C1 segment of cervical spinal cord (tissue), 14 donors: ENCODE measurements at regions not wholly inside any gene's neighbourhood (a gene's known extent, or its start where the extent isn't known, plus 50 kb on each side); places are given as distances from the start of the nearest gene placed in this dataset.
"Not testable (repeated sequence)": the region's sequence is repeated elsewhere in the genome, so short reads cannot be mapped to it uniquely, and the experiment has no call there.

Experiments
- DNase-seq, 14 donors: peaks; one replicate each; lab custom pipeline; 2025; lab: John Stamatoyannopoulos, UW

DNA sequence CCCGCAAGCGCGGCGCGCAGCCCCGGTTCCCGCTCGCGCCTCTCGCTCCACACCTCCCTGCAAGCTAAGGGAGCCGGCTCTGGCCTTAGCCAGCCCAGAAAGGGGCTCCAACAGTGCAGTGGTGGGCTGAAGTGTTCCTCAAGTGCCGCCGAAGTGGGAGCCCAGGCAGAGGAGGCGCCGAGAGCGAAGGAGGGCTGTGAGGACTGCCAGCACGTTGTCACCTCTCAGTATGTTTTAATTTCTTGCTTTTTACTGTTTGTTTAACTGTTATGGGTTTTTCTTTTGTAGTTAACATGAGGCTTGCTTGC, 1525.7 kb downstream of the SI start:
- DNase-seq: no peak

DNA sequence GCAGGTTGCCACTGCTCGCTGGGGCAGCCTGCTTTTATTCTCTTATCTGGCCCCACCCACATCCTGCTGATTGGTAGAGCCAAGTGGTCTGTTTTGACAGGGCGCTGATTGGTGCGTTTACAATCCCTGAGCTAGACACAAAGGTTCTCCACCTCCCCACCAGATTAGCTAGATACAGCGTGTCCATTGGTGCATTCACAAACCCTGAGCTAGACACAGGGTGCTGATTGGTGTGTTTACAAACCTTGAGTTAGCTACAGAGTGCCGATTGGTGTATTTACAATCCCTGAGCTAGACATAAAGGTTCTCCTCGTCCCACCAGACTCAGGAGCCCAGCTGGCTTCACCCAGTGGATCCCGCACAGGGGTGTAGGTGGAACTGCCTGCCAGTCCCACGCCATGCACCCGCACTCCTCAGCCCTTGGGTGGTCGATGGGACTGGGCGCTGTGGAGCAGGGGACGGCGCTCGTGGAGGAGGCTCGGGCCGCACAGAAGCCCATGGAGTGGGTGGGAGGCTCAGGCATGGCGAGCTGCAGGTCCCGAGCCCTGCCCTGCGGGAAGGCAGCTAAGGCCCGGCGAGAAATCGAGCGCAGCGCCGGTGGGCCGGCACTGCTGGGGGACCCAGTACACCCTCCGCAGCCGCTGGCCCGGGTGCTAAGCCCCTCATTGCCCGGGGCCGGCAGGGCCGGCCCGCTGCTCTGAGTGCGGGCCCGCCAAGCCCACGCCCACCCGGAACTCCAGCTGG, 1526.2 kb downstream of the SI start:
- not testable (repeated sequence) for DNase-seq

DNA sequence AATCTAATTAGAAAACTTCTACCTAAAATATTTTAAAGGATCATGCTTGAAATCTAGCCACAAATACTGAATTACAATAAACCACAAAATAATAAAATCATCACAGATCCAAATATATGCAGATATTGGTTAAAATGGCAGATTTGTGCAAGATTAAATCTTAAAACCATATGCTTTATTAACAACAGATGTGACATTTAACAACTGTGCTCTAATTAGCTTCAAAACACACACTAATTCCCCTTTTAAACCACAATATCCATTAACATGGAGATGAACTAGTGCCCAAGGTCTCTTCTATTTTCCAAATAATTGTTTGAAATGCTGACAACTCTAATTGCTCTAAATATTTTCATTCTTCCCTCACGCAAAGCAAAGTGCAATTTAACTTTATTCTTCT, 1530.3 kb downstream of the SI start:
- no peak for DNase-seq

DNA sequence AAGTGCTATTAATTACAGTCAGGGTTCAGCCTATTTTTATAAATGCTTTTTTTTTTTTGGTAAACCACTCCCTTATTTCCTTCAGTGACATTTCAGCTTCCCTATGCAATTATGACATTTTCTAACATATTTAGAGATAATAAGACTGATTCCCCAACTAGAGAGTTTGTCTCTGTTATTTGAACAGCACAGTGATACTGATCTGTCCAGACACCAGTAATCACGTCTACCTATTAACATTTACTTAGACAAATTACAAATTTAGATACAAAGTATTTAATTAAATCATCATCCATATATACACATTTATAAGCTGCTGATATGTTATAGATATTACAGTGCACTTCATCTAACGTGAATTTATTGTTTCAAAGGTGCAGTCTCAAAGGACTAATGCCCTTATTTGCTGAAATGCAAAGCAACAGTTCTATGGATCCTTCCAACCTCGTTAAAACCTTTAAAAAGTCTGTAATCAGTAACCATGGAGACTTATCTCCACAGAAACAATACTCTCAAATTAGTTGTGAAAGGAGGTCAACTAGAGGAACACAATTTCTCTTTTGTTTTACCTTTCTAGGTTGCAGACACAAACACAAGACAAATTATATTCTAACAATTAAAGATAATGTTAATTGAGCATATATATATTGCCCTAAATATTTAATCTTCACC, 1531.1 kb downstream of the SI start:
- DNase-seq: no peak

DNA sequence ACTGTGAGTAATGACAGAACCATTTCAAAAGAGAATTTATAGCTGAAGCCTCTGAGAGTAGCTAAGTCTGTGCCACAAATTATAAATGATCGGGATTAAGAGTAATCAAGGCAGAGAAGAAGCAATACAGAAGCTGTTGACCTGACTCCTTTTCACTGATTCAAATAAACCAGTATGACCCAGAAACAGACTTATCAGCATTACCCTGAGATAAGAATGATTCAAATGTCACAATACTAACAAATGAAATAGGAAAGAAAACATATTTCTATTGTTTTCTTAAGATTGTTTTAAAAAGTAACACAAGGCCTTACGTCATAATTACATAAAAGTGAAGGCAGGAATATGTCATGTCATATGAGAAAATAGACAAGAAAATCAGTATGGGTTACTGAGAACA, 1534.6 kb downstream of the SI start:
- DNase-seq: no peak

DNA sequence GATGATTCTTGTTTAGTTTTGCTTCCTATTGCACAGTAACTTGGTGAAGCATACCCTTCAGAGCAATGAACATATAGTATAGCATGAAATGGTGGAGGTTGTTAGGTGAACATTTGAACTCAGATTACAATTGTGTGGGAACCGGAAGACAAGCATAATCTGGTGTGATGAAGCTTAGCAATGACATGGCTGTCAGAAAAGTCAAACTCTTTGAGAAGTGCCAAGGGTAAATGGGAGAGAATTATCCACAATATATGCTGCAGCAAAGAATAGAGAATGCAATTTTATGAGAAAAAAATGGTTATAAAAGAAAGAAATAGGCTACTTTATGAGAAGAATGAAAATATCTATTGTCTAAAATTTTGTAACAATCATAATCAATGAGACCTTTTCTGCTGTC, 1536.7 kb downstream of the SI start:
- DNase-seq: no peak

DNA sequence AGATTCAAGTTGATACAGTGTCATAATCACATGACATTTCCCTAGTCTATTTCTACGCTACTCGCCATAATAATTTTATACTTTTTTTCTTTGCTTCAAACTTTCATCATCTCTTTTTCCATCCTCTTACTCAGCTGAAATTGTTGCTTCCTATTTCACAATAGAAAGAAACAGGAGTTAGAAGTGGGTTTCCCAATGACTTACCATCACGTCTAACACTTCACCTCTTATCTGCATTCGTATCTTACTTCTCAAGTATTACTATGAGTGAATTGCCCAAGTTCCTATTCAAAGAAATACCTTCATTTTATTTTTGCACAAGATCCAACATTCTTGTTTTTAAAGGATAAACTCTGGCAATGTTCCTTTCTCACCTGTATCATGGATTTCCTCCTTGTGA, 1539.9 kb downstream of the SI start:
- DNase-seq: no peak

DNA sequence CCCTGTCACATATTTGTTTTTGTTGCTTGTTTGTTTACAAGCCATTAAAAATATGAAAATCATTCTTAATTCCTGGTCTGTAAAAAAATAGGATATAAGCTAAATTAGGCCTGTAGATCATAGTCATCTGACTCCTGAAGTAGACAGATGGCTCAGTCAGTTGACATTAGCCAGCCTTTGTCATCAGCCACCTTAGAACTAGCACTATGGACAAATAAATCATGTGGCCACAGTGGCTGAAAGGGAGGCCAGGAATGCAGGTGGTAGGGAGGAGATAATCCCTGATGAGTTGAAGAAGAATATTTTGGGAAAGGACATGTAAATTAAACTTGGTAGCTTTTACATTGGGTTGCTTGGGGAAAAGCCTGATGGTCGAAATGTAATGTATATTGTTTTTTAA, 1544.9 kb downstream of the SI start:
- DNase-seq: no peak

DNA sequence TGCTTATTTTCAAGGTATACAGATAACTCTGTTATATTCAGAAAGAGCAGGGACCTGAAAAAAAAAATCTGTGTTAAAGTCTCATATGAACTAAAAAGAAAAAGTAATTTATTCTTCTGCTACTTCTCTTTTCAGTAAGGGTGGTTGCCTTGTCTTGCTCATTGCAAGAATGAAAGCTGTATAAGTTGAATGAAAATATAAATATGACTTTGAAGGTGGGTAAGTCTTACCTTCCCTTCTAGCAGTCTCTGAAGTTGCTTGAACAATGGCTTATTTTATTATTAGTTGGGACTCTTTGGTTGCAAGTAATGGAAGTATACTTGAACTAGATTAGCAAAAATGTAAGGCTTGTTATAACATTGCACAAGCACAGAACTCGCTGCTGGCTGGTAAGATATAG, 1554.9 kb downstream of the SI start:
- DNase-seq: no peak

DNA sequence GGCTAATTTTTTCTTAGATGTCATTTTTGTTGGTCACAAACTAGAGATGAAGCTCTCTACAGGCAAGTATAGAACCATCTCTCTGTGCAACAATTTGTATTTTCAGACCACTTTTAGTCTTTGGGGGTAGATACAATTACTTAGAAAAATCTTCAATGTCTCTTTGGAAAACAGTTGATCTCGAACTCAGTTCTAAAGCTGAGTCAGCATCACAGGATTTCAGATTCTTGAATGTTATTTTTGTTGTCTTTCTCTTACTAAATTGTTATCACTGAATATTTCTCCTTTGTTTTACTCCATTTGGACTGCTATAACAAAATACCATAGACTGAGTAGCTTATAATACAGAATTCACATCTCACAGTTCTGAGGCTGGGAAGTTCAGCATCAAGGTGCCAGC, 1557.0 kb downstream of the SI start:
- DNase-seq: no peak

DNA sequence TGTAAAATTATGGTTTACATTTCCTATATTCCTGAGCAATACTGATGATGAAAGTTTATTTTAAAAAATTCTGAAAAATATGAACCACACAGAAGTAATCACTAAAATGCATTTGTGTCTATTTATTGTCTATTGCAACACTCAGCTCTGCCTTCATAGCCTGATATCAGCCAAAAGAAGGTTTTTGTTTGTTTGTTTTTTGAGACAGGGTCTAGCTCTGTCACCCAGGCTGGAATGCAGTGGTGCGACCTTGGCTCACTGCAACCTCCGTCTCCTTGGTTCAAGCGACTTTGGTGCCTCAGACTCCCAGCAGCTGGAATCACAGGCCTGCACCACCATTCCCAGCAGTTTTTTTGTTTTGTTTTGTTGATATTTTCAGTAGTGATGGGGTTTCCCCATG, 1560.2 kb downstream of the SI start:
- DNase-seq: no peak

DNA sequence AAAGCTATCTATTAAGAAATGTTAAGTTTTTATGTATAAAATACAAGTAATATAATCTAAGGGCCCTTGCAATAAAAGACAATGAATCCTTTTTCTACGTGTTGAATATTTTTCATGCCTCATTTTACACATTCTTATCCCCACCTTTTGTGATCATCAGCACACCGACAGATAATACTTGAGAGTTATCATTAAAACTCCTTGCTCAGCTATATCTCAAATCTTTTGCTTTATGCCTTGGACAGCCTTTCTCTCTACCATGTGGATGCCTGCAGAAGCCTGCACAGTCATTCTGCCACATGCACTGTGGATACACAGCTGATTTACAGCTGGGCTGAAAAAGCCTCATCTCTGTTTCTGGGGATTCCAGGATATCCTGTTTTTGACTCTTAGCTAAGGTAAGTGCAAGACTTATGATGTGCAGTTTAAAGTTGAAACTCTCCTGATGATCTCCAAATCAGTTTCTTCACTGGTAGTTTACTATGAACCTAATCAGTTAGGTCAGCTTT, 1565.1 kb downstream of the SI start:
- no peak for DNase-seq

DNA sequence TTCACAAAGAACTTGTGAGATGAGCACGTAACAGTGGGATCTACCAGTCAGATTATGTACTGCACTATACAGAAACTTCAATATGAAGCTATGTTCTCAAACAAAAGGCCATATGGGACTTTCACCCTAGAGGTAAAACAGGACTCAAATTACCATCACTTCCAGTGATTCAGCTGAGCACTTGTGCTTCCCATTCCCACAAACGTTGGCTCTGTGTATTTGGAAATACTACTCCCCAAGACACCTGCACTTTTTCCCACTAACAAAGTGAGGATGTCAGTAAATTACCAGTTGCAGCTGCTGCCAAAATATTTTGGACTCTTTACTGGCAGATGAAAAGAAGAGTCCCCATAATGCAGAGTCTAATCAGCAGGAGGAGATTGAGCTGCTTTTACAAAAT, 1570.1 kb downstream of the SI start:
- DNase-seq: no peak

DNA sequence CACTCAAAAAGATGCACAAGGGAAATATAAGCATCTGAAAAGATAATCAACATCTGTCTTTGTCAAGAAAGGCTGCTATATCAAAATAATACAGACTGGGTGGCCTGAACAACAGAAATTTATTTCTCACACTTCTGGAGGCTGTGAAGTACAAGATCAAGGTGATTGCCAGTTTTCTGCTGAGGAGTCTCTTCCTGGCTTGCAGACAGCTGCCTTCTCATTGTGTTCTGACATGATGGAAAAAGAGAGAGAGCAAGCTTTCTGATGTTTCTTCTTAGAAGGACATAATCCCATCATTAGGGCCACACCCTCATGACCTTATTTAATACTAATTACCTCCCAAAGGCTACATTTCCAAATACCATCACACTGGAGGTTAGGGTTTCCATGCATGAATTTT, 1573.3 kb downstream of the SI start:
- DNase-seq: no peak

DNA sequence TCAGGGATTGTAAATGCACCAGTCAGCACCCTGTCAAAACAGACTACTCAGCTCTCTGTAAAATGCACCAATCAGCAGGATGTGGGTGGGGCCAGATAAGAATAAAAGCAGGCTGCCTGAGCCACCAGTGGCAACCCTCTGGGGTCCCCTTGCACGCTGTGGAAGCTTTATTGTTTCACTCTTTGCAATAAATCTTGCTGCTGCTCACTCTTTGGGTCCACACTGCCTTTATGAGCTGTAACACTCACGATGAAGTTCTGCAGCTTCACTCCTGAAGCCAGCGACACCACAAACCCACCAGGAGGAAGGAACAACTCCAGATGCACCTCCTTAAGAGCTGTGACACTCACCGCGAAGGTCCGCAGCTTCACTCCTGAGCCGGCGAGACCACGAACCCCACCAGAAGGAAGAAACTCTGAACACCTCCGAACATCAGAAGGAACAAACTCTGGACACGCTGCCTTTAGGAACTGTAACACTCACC, 1578.5 kb downstream of the SI start:
- not testable (repeated sequence) for DNase-seq

DNA sequence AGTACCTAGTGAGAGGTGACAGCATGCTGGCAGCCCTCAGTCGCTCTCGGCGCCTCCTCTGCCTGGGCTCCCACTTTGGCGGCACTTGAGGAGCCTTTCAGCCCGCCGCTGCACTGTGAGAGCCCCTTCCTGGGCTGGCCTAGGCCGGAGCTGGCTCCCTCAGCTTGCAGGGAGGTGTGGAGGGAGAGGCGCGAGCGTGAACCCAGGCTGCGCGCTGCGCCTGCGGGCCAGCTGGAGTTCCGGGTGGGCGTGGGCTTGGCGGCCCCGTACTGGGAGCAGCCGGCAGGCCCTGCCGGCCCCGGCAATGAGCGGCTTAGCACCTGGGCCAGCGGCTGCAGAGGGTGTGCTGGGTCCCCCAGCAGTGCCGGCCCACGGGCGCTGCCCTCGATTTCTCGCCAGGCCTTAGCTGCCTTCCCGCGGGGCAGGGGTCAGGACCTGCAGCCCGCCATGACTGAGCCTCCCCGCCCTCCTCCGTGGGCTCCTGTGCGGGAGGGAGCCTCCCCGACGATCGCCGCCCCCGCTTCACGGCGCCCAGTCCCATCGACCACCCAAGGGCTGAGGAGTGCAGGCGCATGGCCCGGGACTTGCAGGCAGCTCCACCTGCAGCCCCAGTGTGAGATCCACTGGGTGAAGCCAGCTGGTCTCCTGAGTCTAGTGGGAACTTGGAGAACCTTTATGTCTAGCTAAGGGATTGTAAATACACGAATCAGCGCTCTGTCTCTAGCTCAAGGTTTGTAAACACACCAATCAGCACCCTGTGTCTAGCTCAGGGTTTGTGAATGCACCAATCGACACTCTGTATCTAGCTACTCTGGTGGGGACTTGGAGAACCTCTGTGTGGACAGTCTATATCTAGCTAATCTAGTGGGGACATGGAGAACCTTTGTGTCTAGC, 1579.2 kb downstream of the SI start:
- not testable (repeated sequence) for DNase-seq

DNA sequence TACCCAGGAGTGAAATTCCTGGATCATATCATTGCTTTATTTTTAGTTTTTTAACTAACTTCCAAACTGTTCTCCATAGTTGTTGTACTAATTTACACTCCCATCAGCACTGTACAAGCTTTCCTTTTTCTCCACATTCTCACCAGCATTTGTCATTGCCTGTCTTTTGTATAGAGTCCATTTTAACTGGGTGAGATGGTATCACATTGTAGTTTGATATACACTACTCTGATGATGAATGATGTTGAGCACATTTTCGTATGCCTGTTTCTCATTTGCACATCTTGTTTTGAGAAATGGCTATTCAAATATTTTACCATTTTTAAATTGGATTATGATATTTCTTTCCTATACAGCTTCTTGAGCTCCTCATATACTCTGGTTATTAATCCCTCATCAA, 1586.6 kb downstream of the SI start:
- DNase-seq: no peak

DNA sequence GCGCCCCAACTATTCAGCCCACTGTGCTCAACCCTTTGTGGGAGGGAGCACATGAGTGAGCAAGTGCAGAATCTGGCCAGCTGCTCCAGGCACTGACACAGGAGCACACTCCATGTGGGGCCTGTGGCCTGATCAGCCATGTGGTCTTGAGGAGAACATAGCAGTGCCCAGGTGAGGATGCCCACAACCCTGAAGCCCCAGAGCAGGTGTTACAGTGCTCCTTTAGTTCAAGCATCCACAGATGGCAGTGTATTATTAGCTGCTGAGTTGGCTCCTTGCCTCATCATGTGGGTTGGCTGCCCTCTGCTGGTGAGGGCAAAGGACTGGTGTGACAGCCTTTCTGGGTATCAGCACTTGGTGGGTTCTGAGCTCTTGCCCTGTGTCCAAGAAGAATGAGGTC, 1588.2 kb downstream of the SI start:
- no peak for DNase-seq

DNA sequence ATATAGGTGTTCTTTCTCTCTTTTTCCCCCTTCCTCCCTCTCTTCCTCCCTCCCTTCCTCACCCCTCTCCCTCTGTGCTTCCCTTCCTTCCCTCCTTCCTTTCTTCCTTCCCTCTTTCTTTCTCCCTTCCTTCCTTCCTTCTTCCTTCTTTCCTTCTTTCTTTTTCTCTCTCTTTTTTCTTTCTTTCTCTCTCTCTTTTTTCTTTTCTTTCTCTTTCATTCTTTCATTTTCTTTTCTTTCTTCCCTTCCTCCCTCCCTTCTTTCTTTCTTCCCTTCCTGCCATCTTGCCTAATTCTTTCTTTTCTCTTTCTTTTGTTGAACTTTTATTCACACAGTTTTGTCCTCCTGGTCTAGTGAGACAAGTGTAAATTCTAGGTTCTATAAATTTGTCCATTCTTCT, 1595.6 kb downstream of the SI start:
- DNase-seq: no peak

DNA sequence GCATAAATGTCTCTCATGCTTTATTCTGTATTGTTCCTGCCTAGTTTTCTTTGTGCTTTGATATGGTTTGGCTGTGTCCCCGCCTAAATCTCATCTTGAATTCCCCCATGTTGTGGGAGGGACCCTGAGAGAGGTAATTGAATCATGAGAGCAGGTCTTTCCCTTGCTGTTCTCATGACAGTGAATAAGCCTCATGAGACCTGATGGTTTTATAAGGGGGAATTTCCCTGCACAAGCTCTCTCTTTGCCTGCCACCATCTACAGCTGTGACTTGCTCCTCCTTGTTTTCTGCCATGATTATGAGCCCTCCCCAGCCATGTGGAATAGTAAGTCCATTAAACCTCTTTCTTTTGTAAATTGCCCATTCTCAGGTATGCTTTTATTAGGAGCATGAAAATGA, 1596.6 kb downstream of the SI start:
- DNase-seq: no peak

DNA sequence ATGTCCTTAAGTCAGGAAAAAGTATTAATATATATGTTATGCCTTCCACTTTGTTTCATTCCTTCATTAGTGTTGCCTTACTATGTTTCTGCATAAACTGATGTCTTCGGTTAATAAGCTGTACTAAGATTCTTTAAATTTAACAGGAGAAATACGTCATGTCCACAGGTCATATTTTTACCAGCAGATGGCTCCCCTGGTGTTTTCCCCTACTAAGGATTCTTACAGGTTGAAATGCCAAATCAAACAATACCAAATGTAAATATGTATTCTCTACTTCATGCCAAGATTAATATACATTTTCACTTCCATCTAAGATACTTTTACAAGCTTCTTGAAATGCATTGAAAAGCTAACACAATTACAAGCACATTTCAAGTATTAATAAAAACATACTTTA, 1602.1 kb downstream of the SI start:
- no peak for DNase-seq

DNA sequence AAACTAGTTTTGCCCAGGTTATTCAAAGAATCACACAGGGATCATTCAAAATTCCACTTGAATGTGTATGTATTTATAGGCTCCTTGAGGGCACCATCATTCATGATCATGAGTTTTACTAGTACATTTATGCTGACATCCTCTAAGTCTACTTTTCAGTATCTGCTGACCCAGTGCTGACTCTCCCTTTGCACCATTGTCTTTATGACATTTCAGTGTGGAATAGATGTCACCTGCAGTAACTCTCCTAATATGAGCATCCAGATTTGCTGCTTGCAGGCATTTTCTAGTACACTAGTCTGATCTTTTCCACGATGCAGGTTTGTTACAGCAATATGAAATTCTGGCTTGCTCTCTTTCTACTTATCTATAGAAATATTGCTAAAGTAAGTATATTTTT, 1603.5 kb downstream of the SI start:
- DNase-seq: no peak
